ENCODE measurements at regions not wholly inside any gene's neighbourhood (a gene's known extent, or its start where the extent isn't known, plus 50 kb on each side); places are given as distances from the start of the nearest gene placed in this dataset.

DNA sequence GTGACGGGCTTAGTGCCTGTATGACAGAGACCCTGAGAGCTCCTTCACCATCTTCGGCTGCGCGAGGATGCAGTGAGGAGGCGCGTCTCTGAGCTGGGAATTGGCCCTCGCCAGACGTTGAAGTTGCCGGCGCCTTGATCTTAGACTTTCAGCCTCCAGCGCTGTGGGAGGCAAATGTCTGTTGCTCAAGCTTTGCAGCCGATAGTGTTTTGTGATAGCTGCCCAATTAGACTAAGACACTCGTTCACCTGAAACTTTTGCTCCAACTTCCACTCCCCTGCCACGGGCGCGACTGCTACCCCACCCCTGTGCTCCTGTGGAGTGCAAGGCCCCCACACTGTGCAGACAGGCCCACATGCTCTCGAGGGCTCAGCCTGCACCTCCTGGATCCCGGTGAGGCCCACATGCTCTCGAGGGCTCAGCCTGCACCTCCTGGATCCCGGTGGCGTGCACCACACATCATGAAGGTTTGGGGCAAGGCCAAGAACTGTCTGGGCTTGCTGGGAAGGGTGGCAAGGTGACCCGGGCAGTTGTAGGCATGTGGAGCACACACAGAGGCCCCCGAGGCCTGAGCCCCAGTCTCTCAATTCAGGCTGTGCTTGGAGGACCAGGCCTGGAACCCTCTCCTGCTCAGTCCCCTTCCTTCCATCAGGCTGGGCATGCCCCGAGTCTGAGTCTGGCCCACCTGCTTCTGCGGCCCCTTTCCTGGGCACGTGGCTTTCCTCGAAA, 324.6 kb downstream of the TMEM121 start:
- TF ChIP-seq, protein P1, sequence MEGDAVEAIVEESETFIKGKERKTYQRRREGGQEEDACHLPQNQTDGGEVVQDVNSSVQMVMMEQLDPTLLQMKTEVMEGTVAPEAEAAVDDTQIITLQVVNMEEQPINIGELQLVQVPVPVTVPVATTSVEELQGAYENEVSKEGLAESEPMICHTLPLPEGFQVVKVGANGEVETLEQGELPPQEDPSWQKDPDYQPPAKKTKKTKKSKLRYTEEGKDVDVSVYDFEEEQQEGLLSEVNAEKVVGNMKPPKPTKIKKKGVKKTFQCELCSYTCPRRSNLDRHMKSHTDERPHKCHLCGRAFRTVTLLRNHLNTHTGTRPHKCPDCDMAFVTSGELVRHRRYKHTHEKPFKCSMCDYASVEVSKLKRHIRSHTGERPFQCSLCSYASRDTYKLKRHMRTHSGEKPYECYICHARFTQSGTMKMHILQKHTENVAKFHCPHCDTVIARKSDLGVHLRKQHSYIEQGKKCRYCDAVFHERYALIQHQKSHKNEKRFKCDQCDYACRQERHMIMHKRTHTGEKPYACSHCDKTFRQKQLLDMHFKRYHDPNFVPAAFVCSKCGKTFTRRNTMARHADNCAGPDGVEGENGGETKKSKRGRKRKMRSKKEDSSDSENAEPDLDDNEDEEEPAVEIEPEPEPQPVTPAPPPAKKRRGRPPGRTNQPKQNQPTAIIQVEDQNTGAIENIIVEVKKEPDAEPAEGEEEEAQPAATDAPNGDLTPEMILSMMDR (IDR thresholded peaks at IDR 0.05; ENCODE audit: insufficient read depth, missing control alignments), result no peak
- DNase-seq (ENCODE audit: insufficient read length, low spot score), result no peak
- no peak for FAIRE-seq

DNA sequence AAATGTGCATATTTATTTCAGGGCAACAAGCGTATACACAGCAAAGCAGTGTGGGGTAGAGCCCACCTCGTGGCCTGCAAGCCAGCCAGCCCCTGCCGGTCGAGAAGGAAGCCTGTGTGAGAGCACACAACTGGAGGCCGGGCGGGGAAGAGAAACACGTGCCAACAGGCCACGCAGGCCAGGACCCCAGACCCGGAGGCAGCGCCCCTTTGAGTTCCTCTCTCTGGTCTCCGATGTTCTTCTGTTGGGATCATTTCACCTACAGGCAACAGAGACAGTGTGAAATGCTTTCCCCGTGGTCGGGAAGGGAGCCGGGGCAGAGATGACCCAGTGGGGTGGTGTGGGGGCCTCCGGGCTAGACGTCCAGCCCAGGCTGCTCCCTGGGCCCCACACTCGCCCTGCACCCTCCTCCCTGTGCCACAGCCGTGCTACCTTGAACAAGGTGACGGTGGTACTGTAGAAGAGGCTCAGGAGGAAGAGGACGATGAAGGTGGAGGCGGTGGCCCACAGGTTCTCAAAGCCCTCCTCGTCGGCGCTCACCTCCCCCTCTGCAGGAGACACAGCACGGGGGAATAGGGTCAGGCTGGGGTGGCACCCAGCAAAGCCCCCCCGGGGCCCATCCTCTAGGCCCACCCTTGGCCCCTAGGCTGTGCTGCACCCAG, 325.5 kb downstream of the TMEM121 start:
- FAIRE-seq (no peak), DNase-seq (ENCODE audit: insufficient read length, low spot score) (no peak)
- TF ChIP-seq, protein P1 (IDR thresholded peaks at IDR 0.05; ENCODE audit: insufficient read depth, missing control alignments), result no peak

DNA sequence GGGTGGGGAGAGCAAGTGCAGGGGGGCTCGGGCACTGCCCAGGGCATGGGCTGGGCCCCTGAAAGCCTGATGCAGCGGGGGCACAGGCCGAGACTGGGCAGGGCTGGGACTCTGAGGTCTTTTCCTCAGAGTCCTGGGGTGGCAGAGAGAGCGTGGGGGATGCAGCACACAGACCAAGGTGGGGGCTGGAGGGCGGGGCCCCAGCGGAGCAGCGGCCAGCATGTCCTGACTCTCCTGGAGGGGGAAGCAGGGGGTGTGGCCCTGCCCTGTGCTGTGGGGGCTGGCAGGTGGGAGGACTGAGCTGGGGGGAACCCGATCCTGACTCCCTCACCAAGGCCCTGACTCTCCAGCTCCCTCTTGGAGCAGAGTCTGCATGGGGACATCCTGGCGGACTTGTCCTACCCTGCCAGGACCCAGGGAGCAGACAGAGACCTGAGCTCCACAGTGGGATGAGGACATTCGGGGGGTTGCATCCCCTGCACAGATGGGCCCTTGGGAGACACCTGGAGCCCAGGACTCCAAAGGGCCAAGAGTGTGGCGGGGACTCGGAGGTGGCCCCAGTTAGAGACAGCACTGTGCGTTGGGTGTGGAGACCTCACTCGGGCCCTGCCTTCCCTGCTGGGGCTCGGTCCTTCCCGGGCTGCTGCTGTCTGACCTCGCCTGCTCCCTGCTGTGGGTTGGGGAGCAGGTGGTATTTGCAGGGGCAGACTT, 326.1 kb downstream of the TMEM121 start:
- TF ChIP-seq, protein P1 (IDR thresholded peaks at IDR 0.05; ENCODE audit: insufficient read depth, missing control alignments), result no peak
- no peak for DNase-seq (ENCODE audit: insufficient read length, low spot score)
- FAIRE-seq, result no peak

DNA sequence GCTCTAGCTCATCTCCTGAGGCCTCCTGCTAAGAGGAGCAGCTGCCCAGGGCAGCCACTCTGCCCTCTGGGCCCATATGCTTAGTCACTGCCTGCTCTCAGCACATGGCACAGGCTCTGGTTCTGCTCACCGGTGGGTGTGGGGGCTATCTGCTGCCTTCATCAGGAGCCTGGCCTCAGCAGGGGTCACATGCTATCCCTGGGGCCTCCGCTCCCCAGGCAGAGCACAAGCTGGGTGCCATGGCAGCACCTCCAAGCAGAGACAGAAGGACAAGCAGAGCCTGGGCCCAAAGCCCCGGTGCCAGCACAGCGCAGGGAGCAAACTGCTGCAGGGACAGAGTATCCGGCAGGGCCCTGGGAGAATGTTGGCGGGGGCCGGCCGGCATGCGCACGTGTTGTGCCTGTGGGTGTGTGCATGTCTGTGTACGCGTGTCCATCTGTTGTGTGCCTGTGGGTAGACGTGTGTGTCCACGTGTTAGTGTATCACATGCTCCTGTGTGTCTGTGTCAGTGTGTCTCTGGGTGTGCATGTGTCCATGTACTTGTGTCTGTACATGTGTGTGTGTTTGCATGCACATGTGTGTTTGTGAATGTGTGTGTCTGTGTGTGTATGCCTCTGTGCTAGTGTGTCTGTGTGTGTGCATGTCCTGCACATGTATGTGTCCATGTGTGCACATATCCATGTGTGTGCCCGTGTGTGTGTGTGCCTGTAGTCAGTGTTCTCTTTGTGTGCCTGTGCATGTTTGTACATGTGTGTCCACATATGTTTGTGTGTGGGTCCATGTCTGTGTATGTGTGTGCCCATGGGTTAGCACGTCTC, 326.9 kb downstream of the TMEM121 start:
- TF ChIP-seq, protein P1 (IDR thresholded peaks at IDR 0.05; ENCODE audit: insufficient read depth, missing control alignments), result no peak
- FAIRE-seq, result no peak
- no peak for DNase-seq (ENCODE audit: insufficient read length, low spot score)

DNA sequence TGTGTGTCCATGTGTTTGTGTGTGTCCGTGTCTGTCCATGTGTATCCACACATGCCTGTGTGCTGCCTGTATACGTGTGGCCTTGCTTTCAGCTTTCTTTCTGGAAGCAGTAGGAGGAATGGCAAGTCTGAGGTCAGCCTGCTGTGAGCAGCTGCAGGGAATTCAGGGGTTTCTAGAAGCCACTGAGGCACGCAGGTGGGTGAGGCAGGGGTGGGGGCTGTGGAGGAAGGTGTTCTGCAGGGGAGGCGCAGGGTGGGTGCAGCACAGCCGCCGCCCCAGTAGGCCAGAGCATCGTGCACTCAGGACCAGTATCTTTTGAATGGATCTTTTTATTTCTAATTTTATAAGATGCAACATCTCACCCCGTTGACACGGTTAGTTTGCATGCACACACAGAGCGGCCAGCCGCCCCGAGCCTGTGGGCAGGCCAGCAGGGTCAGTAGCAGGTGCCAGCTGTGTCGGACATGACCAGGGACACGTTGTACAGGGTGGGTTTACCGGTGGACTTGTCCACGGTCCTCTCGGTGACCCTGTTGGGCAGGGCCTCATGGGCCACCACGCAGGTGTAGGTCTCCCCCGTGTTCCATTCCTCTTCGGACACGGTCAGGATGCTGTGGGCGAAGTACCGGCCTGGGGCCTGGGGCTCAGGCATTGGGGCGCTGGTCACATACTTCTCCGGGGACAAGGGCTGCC, 327.7 kb downstream of the TMEM121 start:
- no peak for DNase-seq (ENCODE audit: insufficient read length, low spot score)
- FAIRE-seq, result no peak

More for the DNA sequence above, 327.7 kb downstream of the TMEM121 start:
- TF ChIP-seq, protein P1 (IDR thresholded peaks at IDR 0.05; ENCODE audit: insufficient read depth, missing control alignments), result no peak
